Activated CD4-positive, alpha-beta memory T cell treated with anti-CD3 and anti-CD28 coated beads for 36 hours (primary cell): ENCODE measurements at regions not wholly inside any gene's neighbourhood (a gene's known extent, or its start where the extent isn't known, plus 50 kb on each side); places are given as distances from the start of the nearest gene placed in this dataset.

Experiments used
- CTCF ChIA-PET: fragments of 350-600 bp; sonication (Branson Sonifier 250); formaldehyde crosslinking; loops from one replicate; lab custom pipeline; 2021; ENCODE audit warnings: antibody characterized with exemption, inconsistent platforms; lab: Charles Lee
- POLR2A ChIA-PET: fragments of 350-600 bp; sonication (Branson Sonifier 250); formaldehyde crosslinking; loops from one replicate; lab custom pipeline; 2021; ENCODE audit warnings: antibody characterized with exemption; lab: Charles Lee
- DNase-seq: peaks from one replicate; pipeline ENCODE4 v3.0.0-alpha.2; 2020
- H3K27ac Mint-ChIP-seq: one replicate; pipeline ENCODE4 v1.8.0; 2021; ENCODE audit warnings: mixed read lengths
- H3K27me3 Mint-ChIP-seq: one replicate; pipeline ENCODE4 v1.8.0; 2021; ENCODE audit warnings: mixed read lengths
- H3K36me3 Mint-ChIP-seq: one replicate; pipeline ENCODE4 v1.8.0; 2021; ENCODE audit warnings: mixed read lengths
- H3K4me1 Mint-ChIP-seq: one replicate; pipeline ENCODE4 v1.8.0; 2021; ENCODE audit warnings: low read depth, mixed read lengths
- H3K4me3 Mint-ChIP-seq: one replicate; pipeline ENCODE4 v1.8.0; 2021; ENCODE audit warnings: mild to moderate bottlenecking, mixed read lengths
- H3K9me3 Mint-ChIP-seq: one replicate; pipeline ENCODE4 v1.8.0; 2021; ENCODE audit warnings: mixed read lengths
- intact Hi-C: fragments of 100-400 bp; cut with micrococcal nuclease; formaldehyde crosslinking; loops from one replicate; pipeline ENCODE4 v1.15.1; 2023

DNA sequence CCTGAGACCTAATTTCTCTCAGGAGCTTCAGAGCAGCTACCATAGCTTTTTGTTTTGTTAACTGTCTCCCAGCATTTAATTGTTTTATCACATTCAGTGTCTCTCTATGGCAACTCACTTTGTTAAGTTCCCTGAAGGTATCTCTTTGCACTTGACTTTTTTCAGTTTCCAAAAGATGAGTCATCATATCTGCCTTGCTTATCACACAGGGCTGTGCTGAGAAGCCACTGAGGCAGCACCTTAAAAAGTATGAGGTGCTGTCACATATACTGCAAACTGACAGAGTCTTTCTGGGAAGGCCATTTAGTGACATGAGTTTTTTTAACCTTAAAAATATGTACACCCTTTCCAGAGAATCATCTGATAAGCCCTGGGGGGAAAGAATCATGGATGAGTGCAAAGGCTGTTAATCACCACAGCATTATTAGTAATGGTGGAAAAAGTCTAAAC, 56.8 kb downstream of the PPP1R3C start:
- Mint-ChIP-seq H3K9me3 (no peaks in the 10 kb centered on the region), H3K4me1 (no peaks in the 10 kb centered on the region), H3K27me3 (peaks cover 4% of the 10 kb centered on the region), H3K27ac (no peak overlapping the region), H3K4me3 (no peak overlapping the region), H3K36me3 (no peaks in the 10 kb centered on the region)
- CTCF ChIA-PET, result no interaction called here
- no peak for DNase-seq
- intact Hi-C loops, result no loop called here
- POLR2A ChIA-PET, result no interaction called here

GRCh38 chr10:91575044-91575610, 57.7 kb downstream of the PPP1R3C start:
- Mint-ChIP-seq H3K36me3 (no peaks in the 10 kb centered on the region), H3K27me3 (peaks cover 4% of the 10 kb centered on the region), H3K4me1 (no peaks in the 10 kb centered on the region), H3K27ac (no peak overlapping the region), H3K9me3 (no peaks in the 10 kb centered on the region), H3K4me3 (no peak overlapping the region)
- ChIA-PET CTCF (no interaction called here), POLR2A (no interaction called here)
- intact Hi-C loops, result no loop called here
- DNase-seq, result no peak

- ChIA-PET POLR2A (no interaction called here), CTCF (interaction anchor here (0.6 kb wide), 1 partner anchor 18 kb away, joined by 3 read pairs; no protein-coding TSS in a partner anchor)
- Mint-ChIP-seq H3K36me3 (no peaks in the 10 kb centered on the region), H3K4me3 (no peak overlapping the region), H3K4me1 (no peaks in the 10 kb centered on the region), H3K27ac (no peak overlapping the region), H3K9me3 (no peaks in the 10 kb centered on the region), H3K27me3 (peaks cover 4% of the 10 kb centered on the region)
- intact Hi-C loops, result no loop called here
- no peak for DNase-seq
These were observed 58.6 kb downstream of the PPP1R3C start for GRCh38 chr10:91574236-91574635.

GRCh38 chr10:91573320-91573719, 59.6 kb downstream of the PPP1R3C start:
- intact Hi-C loops, result no loop called here
- Mint-ChIP-seq H3K4me3 (no peak overlapping the region), H3K27ac (no peak overlapping the region), H3K9me3 (no peaks in the 10 kb centered on the region), H3K27me3 (peaks cover 4% of the 10 kb centered on the region), H3K4me1 (no peaks in the 10 kb centered on the region), H3K36me3 (no peaks in the 10 kb centered on the region)
- ChIA-PET CTCF (no interaction called here), POLR2A (interaction anchor here (0.8 kb wide), 1 partner anchor 98 kb away, joined by 3 read pairs; no protein-coding TSS in a partner anchor)
- no peak for DNase-seq

GRCh38 chr10:91571671-91572070, 61.2 kb downstream of the PPP1R3C start:
- H3K9me3 Mint-ChIP-seq, result no peaks in the 10 kb centered on the region
- no peak overlapping the region for H3K27ac Mint-ChIP-seq
- H3K4me1 Mint-ChIP-seq, result no peaks in the 10 kb centered on the region
- H3K4me3 Mint-ChIP-seq, result no peak overlapping the region
- ChIA-PET CTCF (no interaction called here), POLR2A (no interaction called here)
- intact Hi-C loops, result no loop called here
- no peaks in the 10 kb centered on the region for H3K36me3 Mint-ChIP-seq
- peaks cover 4% of the 10 kb centered on the region for H3K27me3 Mint-ChIP-seq
- no peak for DNase-seq

- Mint-ChIP-seq H3K27ac (no peak overlapping the region), H3K4me1 (no peaks in the 10 kb centered on the region), H3K27me3 (peaks cover 5% of the 10 kb centered on the region), H3K36me3 (no peaks in the 10 kb centered on the region), H3K4me3 (no peak overlapping the region), H3K9me3 (no peaks in the 10 kb centered on the region)
- intact Hi-C loops, result no loop called here
- ChIA-PET CTCF (no interaction called here), POLR2A (no interaction called here)
- DNase-seq, result no peak
These were observed 62.7 kb downstream of the PPP1R3C start for GRCh38 chr10:91570220-91570619.

DNA sequence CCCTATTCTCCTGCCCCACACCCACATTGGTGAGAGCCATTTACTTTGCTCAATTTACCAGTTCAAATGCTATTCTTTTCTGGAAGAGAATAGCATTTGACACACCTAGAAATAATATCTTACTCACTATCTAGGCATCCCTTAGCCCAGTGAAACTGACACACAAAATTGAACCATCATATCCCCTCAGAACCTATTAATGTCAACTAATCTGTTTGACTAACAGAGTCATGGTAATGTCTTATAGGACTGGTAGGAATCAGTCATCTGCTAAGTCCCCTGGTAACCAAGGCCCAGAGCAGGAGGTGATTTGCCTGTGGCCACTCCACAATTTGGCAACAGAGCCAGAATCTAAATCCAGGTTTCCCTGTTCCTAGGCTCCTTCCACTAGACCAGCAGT, 63.3 kb downstream of the PPP1R3C start:
- Mint-ChIP-seq H3K9me3 (no peaks in the 10 kb centered on the region), H3K4me3 (no peak overlapping the region), H3K27ac (no peak overlapping the region), H3K36me3 (no peaks in the 10 kb centered on the region), H3K27me3 (peaks cover 3% of the 10 kb centered on the region), H3K4me1 (no peaks in the 10 kb centered on the region)
- CTCF ChIA-PET, result no interaction called here
- POLR2A ChIA-PET, result no interaction called here
- intact Hi-C loops, result no loop called here
- DNase-seq, result no peak

DNA sequence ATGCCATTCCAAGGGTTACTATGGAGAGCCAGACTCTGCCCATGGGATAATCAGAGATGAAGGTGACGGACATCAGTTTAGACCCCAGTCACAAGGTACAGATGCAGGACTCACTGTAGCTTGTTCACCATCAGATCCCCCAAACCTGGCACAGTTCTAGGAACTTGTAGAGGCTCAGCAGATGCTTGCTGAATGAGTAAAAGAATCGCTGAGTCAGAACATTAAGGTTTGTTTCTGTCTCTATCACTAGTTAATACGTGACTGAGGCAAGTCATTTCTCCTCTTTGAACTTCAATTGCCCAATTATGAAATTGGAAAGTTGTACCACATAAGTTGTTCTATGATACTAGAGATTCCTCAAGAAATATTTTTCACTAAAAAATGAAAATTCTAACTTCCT, 65.1 kb downstream of the PPP1R3C start:
- H3K27ac Mint-ChIP-seq, result no peak overlapping the region
- H3K9me3 Mint-ChIP-seq, result no peaks in the 10 kb centered on the region
- DNase-seq, result no peak
- intact Hi-C loops, result no loop called here
- no peaks in the 10 kb centered on the region for H3K36me3 Mint-ChIP-seq
- ChIA-PET CTCF (no interaction called here), POLR2A (no interaction called here)
- peaks cover 3% of the 10 kb centered on the region for H3K27me3 Mint-ChIP-seq
- no peak overlapping the region for H3K4me3 Mint-ChIP-seq
- H3K4me1 Mint-ChIP-seq, result no peaks in the 10 kb centered on the region

DNA sequence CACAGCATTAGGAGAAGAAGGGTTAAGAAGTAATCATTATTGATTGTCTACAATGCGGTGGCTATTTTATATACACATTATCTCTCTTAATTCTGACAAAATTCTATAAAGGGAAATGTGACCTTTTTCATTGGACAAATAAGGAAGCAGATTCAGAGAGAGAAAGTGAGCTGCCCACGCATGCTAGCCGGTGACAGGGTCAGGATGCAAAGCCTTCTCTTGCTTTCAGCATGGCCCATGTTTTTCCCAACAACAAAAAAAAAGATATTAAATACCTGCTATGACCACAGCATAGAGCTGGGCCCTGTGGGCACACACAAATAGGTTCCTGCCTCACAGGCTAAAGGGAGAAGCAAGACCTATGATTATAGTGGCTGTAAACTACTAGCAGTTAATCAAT, 66.8 kb downstream of the PPP1R3C start:
- Mint-ChIP-seq H3K27ac (no peak overlapping the region), H3K9me3 (peaks cover 2% of the 10 kb centered on the region), H3K4me3 (no peak overlapping the region), H3K36me3 (no peaks in the 10 kb centered on the region), H3K4me1 (no peaks in the 10 kb centered on the region), H3K27me3 (peaks cover 6% of the 10 kb centered on the region)
- intact Hi-C loops, result no loop called here
- DNase-seq, result no peak
- POLR2A ChIA-PET, result no interaction called here
- CTCF ChIA-PET, result no interaction called here

GRCh38 chr10:91565226-91565625, 67.6 kb downstream of the PPP1R3C start:
- POLR2A ChIA-PET, result no interaction called here
- CTCF ChIA-PET, result no interaction called here
- no peaks in the 10 kb centered on the region for H3K4me1 Mint-ChIP-seq

GRCh38 chr10:91564508-91564907, 68.4 kb downstream of the PPP1R3C start:
- no peak overlapping the region for H3K27ac Mint-ChIP-seq
- peaks cover 9% of the 10 kb centered on the region for H3K27me3 Mint-ChIP-seq
- peaks cover 6% of the 10 kb centered on the region for H3K9me3 Mint-ChIP-seq
- intact Hi-C loops, result no loop called here
- H3K4me3 Mint-ChIP-seq, result no peak overlapping the region
- no peak for DNase-seq
- no peaks in the 10 kb centered on the region for H3K36me3 Mint-ChIP-seq
- ChIA-PET CTCF (no interaction called here), POLR2A (no interaction called here)
- H3K4me1 Mint-ChIP-seq, result no peaks in the 10 kb centered on the region

More at GRCh38 chr10:91565226-91565625, 67.6 kb downstream of the PPP1R3C start:
- H3K9me3 Mint-ChIP-seq, result peaks cover 6% of the 10 kb centered on the region
- H3K36me3 Mint-ChIP-seq, result no peaks in the 10 kb centered on the region
- no peak overlapping the region for H3K27ac Mint-ChIP-seq
- intact Hi-C loops, result no loop called here
- H3K27me3 Mint-ChIP-seq, result peaks cover 9% of the 10 kb centered on the region
- DNase-seq, result no peak
- H3K4me3 Mint-ChIP-seq, result no peak overlapping the region
